Colonic mucosa (tissue), 4 donors: ENCODE measurements at regions not wholly inside any gene's neighbourhood (a gene's known extent, or its start where the extent isn't known, plus 50 kb on each side); places are given as distances from the start of the nearest gene placed in this dataset.

ENCODE experiments used
- DNase-seq: peaks from one replicate; pipeline ENCODE4 v3.0.0-alpha.2; 2020
- H3K27ac ChIP-seq: fragments of 200-600 bp; one replicate; pipeline ENCODE4 v1.8.0; 2021
- H3K27me3 ChIP-seq: fragments of 200-600 bp; one replicate; pipeline ENCODE4 v1.8.0; 2021
- H3K36me3 ChIP-seq: fragments of 200-600 bp; one replicate; pipeline ENCODE4 v1.8.0; 2021
- H3K4me1 ChIP-seq: fragments of 200-600 bp; one replicate; pipeline ENCODE4 v1.8.0; 2021; ENCODE audit warnings: mild to moderate bottlenecking
- H3K4me3 ChIP-seq: fragments of 200-600 bp; one replicate; pipeline ENCODE4 v1.8.0; 2021
- H3K9ac ChIP-seq, 2 donors: one replicate each; pipeline ENCODE4 v1.7.0; 2013; ENCODE audit warnings: control low read depth in 2 of 2, low read depth in 2 of 2, low read length in 2 of 2
- H3K9me3 ChIP-seq: fragments of 200-600 bp; one replicate; pipeline ENCODE4 v1.8.0; 2021
- CTCF ChIP-seq: fragments of 200-600 bp; IDR thresholded peaks from one replicate; pipeline ENCODE4 v1.8.0; 2022; ENCODE audit warnings: antibody characterized with exemption, mild to moderate bottlenecking
- intact Hi-C: fragments of 100-400 bp; cut with DNase I; formaldehyde crosslinking; loops from one replicate; pipeline ENCODE4 v1.14.1; 2022
- donor health status: healthy.
- donor health status: DM: no; HTN: no; CAD: no.
- donor health status: DM: no; HTN: no; CAD: no.

GRCh38 chr16:65875381-65876055, 491.0 kb upstream of the CDH5 start:
- intact Hi-C loops = no loop called here
- Histone ChIP-seq H3K27ac (no peak overlapping the region), H3K9ac (no peak overlapping the region), H3K27me3 (no peaks in the 10 kb centered on the region), H3K4me3 (no peak overlapping the region), H3K36me3 (no peaks in the 10 kb centered on the region), H3K4me1 (no peaks in the 10 kb centered on the region), H3K9me3 (no peaks in the 10 kb centered on the region)
- no peak for DNase-seq
- no peak for TF ChIP-seq CTCF

- DNase-seq = no peak
- no peaks in the 10 kb centered on the region for H3K4me1 ChIP-seq
- intact Hi-C loops = no loop called here
- H3K27me3 ChIP-seq = no peaks in the 10 kb centered on the region
- no peak for TF ChIP-seq CTCF
- H3K9me3 ChIP-seq = no peaks in the 10 kb centered on the region
- no peaks in the 10 kb centered on the region for H3K36me3 ChIP-seq
- no peak overlapping the region for H3K27ac ChIP-seq
- H3K9ac ChIP-seq = no peak overlapping the region
- no peak overlapping the region for H3K4me3 ChIP-seq
These were observed 497.2 kb upstream of the CDH5 start for GRCh38 chr16:65869261-65869660.

DNA sequence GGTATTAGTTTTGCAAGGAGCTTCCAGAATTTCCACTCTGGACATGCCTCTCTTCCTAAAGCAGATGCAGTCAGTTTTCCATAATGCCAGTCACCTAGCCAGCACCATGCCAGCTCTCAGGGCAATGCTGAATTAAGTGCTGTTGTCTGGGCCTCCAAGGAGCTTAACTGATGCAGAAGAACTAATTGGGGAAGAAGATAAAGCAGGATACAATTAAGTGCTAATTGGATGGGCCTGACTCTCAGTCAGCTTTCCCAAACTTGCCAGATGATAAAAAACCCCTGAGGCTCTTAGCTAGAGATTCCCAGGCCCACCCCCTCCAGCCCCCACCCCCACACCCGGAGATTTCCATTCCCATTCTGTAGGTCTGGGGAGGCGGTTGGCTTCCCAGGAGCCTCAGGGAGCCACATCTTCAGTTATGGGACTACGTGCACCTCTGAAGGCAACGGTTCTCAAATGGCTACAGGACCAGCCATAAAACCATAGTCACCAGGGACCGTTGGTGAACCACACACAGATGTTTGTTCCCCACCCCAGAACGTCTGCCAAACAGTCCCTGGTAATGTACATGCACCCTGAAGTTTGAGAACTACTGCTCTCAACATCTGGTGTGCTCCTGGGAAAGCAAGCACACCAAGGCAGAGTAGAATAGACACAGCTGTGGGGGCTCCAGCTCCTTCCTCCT, 499.1 kb upstream of the CDH5 start:
- no peaks in the 10 kb centered on the region for H3K4me1 ChIP-seq
- no peak for DNase-seq
- TF ChIP-seq CTCF = no peak
- H3K4me3 ChIP-seq = no peak overlapping the region
- H3K9me3 ChIP-seq = no peaks in the 10 kb centered on the region
- H3K9ac ChIP-seq = no peak overlapping the region
- H3K36me3 ChIP-seq = no peaks in the 10 kb centered on the region
- H3K27me3 ChIP-seq = no peaks in the 10 kb centered on the region
- H3K27ac ChIP-seq = no peak overlapping the region
- intact Hi-C loops = no loop called here

DNA sequence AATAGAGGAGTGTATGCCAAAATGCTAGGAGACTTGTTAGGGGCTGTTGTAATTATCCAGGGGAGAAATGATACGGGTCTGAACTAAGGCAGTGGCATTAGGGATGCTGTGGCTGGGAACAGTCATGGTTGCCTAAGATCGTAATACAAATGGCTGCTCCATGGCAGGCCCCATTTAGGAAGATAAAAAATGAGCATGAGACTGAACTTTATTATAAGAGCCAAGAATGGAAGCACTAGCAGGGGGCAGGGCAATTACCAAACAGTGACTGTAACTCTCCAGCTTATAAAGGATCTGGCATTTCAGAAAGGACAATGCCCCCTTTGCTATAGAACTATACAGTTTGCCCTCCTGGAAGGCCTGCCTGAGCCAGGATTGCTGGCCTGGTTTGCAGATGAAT, 503.3 kb upstream of the CDH5 start:
- Histone ChIP-seq H3K36me3 (no peaks in the 10 kb centered on the region), H3K4me3 (no peak overlapping the region), H3K9me3 (no peaks in the 10 kb centered on the region), H3K9ac (no peak overlapping the region), H3K27ac (no peak overlapping the region), H3K27me3 (no peaks in the 10 kb centered on the region), H3K4me1 (no peaks in the 10 kb centered on the region)
- intact Hi-C loops = no loop called here
- DNase-seq = no peak
- no peak for TF ChIP-seq CTCF

GRCh38 chr16:65861131-65861731, 505.3 kb upstream of the CDH5 start:
- DNase-seq = no peak
- Histone ChIP-seq H3K27me3 (no peaks in the 10 kb centered on the region), H3K27ac (no peak overlapping the region), H3K9ac (no peak overlapping the region), H3K4me1 (no peaks in the 10 kb centered on the region), H3K4me3 (no peak overlapping the region), H3K9me3 (no peaks in the 10 kb centered on the region), H3K36me3 (no peaks in the 10 kb centered on the region)
- no peak for TF ChIP-seq CTCF
- intact Hi-C loops = no loop called here
